Mesodermal cell (in vitro differentiated cells): ENCODE measurements at regions not wholly inside any gene's neighbourhood (a gene's known extent, or its start where the extent isn't known, plus 50 kb on each side); places are given as distances from the start of the nearest gene placed in this dataset.

Source experiments
- H3K27ac ChIP-seq: 2 replicates; pipeline ENCODE4 v1.7.0; 2013; ENCODE audit warnings: mild to moderate bottlenecking, low read depth, low read length, moderate library complexity; ENCODE audit not compliant: severe bottlenecking
- H3K36me3 ChIP-seq: 2 replicates; pipeline ENCODE4 v1.7.1; 2013; ENCODE audit warnings: mild to moderate bottlenecking, low read length, moderate library complexity; ENCODE audit not compliant: control insufficient read depth, insufficient read depth
- H3K4me1 ChIP-seq: one replicate; pipeline ENCODE4 v1.7.1; 2013; ENCODE audit warnings: mild to moderate bottlenecking, low read length; ENCODE audit not compliant: insufficient read depth, control insufficient read depth, poor library complexity, severe bottlenecking
- H3K4me3 ChIP-seq: 2 replicates; pipeline ENCODE4 v1.7.0; 2013; ENCODE audit warnings: low read length, control low read depth, mild to moderate bottlenecking; ENCODE audit not compliant: insufficient read depth, poor library complexity, severe bottlenecking; ENCODE audit errors: extremely low read depth
- H3K9me3 ChIP-seq: 2 replicates; pipeline ENCODE4 v1.7.1; 2013; ENCODE audit warnings: mild to moderate bottlenecking, low read length, moderate library complexity; ENCODE audit not compliant: control insufficient read depth
- WGBS, 2 experiments: methylation state at CpG; one replicate each; pipeline ENCODE4 v1.1.5; 2013; ENCODE audit warnings: missing lambda C conversion rate in 2 of 2; ENCODE audit not compliant: insufficient coverage in 2 of 2; 5-methylcytosine and 5-hydroxymethylcytosine counted together

DNA sequence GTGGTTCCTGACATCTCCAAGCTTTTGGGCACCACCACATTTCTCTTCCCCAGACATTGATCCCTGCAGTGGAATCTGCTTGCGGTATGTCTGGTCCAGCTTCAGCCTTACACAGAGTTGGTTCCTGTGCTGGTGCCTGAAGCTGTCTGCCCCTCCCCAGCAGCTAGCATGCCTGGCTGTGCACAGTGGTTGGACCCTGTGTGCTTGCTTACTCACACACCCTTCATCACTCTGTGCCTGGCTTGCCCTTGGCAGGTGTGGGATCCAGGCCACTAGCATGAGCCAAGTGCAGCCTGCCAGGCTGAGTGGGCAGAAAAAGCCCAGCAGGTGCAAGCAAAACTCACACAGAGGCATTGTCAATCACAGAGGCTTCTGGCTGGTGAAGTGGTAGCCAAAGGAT lies 473.8 kb downstream of the ACTRT1 start:
- no peak overlapping the region for H3K4me3 ChIP-seq
- no peaks in the 10 kb centered on the region for H3K9me3 ChIP-seq
- H3K36me3 ChIP-seq = no peaks in the 10 kb centered on the region
- 100% methylated on average over 1 of the region's 1 CpG; no CpG with 5 or more reads in 1 of the 2 experiments for WGBS, 2 experiments
- H3K4me1 ChIP-seq = no peaks in the 10 kb centered on the region
- no peak overlapping the region for H3K27ac ChIP-seq

DNA sequence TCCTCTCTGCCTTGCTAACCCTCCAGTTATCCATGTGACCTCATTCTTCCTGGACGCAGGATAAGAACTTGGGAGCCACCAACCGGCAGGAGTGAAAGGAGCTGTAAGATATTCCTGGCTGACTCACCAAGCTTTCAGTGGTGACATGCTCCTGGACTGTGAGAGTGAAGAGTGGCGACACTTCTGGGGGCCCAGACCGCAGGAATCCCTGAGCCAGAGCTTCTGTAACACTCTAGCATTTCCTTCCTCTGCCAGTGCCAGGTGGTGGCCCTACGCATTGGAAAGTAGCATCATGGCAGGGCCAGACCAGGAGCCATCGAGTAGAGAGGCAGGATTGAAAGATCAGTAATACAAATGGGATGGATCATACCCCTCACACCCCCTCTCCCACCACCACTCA lies 474.3 kb downstream of the ACTRT1 start:
- no peak overlapping the region for H3K27ac ChIP-seq
- no peaks in the 10 kb centered on the region for H3K36me3 ChIP-seq
- no peaks in the 10 kb centered on the region for H3K4me1 ChIP-seq
- no peaks in the 10 kb centered on the region for H3K9me3 ChIP-seq
- H3K4me3 ChIP-seq = no peak overlapping the region
- WGBS, 2 experiments = 85% methylated on average over 3 of the region's 6 CpGs; no CpG with 5 or more reads in 1 of the 2 experiments

DNA sequence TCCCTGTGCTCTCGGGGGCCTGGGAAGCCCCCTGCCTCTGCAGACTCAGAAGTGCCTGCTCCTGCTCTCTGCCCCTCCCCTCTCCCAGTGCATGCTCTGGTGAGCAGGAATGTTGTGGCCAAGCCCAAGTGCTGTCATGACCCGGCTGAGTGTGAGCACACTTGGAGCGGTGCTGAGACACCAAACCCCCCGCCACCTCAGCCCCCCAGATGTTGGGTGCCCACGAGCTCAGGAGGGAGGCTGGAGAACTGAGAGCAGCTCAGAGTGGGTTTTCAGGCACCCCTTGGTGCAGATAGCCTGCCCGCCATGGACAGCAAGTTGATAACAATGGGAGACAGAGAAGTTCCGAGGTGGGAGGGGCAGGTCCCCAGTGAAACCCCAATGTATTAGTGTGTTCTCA lies 477.4 kb downstream of the ACTRT1 start:
- Histone ChIP-seq H3K27ac (no peak overlapping the region), H3K4me1 (no peaks in the 10 kb centered on the region), H3K9me3 (no peaks in the 10 kb centered on the region), H3K4me3 (no peak overlapping the region), H3K36me3 (no peaks in the 10 kb centered on the region)
- WGBS, 2 experiments = 0 to 50% methylated on average over 1 to 2 of the region's 7 CpGs

DNA sequence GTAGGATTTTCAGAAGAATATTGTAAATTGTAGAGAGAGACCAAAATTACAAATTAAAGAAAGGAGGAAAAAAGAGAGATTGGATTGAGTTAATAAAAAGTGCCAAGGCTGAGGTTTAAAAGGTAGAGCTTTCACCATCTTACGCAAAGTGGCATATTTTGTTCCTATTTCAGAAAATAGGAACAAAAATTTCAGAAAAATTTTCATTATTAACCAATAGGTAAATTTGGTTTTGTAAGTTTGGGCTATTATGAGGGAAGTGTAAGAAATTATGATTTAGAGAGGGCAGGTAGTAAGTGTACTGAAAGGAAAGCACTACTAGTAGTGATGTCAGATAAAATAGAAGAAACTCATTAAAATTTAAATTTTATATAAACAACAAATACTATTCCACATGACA lies 479.7 kb downstream of the ACTRT1 start:
- H3K4me3 ChIP-seq = no peak overlapping the region
- no peaks in the 10 kb centered on the region for H3K9me3 ChIP-seq
- WGBS, 2 experiments = no CpG with 5 or more reads among the region's 1 CpG
- no peaks in the 10 kb centered on the region for H3K4me1 ChIP-seq
- H3K36me3 ChIP-seq = no peaks in the 10 kb centered on the region
- no peak overlapping the region for H3K27ac ChIP-seq

DNA sequence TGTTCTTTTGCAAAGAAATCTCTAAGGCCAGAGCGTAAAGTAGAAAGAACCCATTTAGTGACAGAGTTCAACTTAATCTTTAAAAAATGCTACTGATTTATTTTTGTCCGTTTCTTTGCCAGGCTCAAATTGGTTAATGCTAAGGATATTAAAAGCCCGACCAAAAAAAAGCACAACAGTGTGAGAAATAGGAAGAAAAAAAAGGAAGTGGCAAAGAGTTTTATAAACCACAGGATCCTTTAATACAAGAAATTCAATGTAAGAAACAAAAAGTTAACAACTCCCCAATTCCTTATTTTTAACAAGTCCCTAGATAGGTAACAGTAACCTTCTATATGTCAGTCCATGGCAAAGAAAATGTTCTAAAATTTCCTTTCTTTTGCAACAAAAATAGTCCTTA lies 480.4 kb downstream of the ACTRT1 start:
- WGBS, 2 experiments = no CpG with 5 or more reads among the region's 3 CpGs
- Histone ChIP-seq H3K27ac (no peak overlapping the region), H3K9me3 (no peaks in the 10 kb centered on the region), H3K36me3 (no peaks in the 10 kb centered on the region), H3K4me1 (no peaks in the 10 kb centered on the region), H3K4me3 (no peak overlapping the region)

DNA sequence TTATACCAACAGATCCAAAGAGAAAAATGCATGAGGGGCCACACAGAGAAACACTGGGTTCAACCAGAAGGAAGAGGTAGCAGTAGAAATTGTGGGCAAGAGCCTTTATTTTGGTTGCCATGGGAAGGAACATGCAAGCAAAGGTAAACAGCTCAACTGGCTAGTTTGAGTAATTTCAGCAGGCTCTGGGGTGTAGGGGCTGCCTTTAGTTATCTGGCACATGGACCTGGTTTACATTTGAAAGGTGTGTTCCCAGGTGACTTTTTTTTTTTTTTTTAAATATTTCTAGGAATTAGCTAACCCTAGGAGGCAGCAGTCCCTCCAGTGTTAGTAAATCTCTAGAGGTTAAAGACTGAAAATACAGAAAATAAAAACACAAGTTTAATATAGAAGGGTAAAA lies 481.9 kb downstream of the ACTRT1 start:
- no peaks in the 10 kb centered on the region for H3K9me3 ChIP-seq
- H3K4me1 ChIP-seq = no peaks in the 10 kb centered on the region
- H3K27ac ChIP-seq = no peak overlapping the region
- H3K4me3 ChIP-seq = no peak overlapping the region
- H3K36me3 ChIP-seq = no peaks in the 10 kb centered on the region

DNA sequence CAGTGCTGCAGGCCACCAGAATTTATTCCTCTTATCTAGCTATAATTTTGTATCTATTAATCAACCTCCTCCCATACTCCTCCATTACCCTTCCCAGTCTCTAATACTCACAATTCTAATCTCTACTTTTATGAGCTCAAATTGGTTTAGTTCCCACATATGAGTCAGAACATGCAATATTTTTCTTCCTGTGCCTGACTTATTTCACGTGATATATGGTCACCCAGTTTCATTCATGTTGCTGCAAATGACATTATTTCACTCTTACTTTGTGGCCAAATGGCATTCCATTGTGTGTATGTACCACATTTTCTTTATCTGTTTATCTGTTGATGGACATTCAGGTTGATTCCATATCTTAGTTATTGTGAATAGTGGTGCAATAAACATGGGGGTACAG lies 483.5 kb downstream of the ACTRT1 start:
- no peaks in the 10 kb centered on the region for H3K4me1 ChIP-seq
- no peaks in the 10 kb centered on the region for H3K9me3 ChIP-seq
- WGBS, 2 experiments = no CpG with 5 or more reads among the region's 1 CpG
- H3K36me3 ChIP-seq = no peaks in the 10 kb centered on the region
- H3K4me3 ChIP-seq = no peak overlapping the region
- no peak overlapping the region for H3K27ac ChIP-seq

DNA sequence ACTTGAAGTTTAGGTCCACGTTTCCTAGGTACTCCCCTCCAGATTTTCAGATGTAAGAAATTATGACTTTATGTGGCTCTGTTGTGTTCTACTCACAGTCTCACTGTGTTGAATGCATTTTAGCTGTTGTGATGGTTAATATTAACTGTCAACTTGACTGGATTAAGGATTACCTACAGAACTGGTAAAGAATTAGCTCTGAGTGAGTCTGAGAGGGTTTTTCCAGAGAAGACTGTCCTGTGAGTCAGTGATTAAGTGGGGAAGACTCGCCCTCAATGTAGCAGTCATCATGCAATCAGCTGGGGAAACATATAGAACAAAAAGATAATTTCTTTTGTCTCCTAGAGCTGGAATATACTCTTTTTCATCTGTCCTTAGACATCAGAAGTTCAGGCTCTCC lies 493.4 kb downstream of the ACTRT1 start:
- Histone ChIP-seq H3K36me3 (no peaks in the 10 kb centered on the region), H3K9me3 (no peaks in the 10 kb centered on the region), H3K4me3 (no peak overlapping the region), H3K4me1 (no peaks in the 10 kb centered on the region), H3K27ac (no peak overlapping the region)
- no CpG with 5 or more reads among the region's 2 CpGs for WGBS, 2 experiments

DNA sequence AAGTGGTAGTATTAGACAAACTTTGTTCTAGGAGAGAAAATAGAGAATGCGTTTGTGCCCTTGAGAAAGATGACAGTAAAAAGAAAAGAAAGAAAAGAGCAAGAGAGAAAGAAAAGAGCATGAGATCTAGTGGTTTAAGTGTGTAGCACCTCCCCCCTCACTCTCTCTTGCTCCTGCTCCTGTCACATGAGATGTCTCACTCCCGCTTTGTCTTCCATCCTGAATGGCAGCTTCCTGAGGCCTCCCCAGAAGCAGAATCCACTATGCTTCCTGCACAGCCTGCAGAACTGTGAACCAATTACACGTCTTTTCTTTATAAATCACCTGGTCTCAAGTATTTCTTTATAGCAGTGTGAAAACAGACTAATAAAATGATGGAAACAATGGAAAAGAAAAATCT lies 499.6 kb downstream of the ACTRT1 start:
- no peaks in the 10 kb centered on the region for H3K9me3 ChIP-seq
- H3K27ac ChIP-seq = no peak overlapping the region
- WGBS, 2 experiments = 80 to 100% methylated on average over 1 of the region's 3 CpGs
- H3K4me1 ChIP-seq = no peaks in the 10 kb centered on the region
- H3K4me3 ChIP-seq = no peak overlapping the region
- no peaks in the 10 kb centered on the region for H3K36me3 ChIP-seq

DNA sequence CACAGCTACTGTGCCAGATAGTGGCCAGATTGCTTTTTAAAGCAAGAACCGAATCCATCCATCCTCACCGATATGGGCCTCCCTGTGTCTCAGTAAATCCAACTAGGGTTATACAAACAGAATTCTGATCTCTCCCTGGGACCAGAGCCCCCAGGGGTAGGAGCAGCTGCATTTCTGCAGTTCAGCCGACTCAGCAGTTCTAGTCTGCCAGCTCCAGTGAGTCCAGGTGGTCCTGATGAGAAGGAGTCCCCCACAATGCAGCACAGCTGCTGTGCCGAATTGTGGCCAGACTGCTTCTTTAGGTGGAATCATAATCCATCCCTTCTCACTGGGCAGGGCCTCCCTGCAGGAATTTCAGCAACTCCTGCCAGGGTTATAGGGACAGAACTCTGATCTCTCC lies 532.9 kb downstream of the ACTRT1 start:
- no peaks in the 10 kb centered on the region for H3K4me1 ChIP-seq
- H3K27ac ChIP-seq = no peak overlapping the region
- no peaks in the 10 kb centered on the region for H3K36me3 ChIP-seq
- WGBS, 2 experiments = 100% methylated on average over 1 of the region's 4 CpGs; no CpG with 5 or more reads in 1 of the 2 experiments
- H3K4me3 ChIP-seq = no peak overlapping the region
- H3K9me3 ChIP-seq = no peaks in the 10 kb centered on the region

DNA sequence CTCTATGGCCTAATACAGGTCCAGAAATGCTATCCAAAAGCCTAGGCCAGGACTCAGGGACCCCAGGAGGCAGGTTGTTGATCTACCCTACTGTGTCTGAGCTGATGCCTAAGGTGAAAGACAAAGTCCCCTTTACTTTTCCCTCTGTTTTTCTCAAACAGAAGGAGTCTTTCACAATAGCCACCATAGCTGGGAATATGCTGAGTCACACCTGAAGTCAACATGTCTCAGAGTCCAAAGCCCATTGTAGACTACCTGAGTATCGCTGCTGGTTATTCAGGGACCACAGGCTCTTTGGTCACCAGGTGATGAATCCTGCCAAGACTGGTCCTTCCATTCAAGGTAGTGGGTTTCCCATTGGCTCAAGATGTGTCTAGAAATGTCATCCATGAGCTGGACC lies 562.2 kb downstream of the ACTRT1 start:
- H3K9me3 ChIP-seq = no peaks in the 10 kb centered on the region
- H3K4me3 ChIP-seq = no peak overlapping the region
- H3K4me1 ChIP-seq = no peaks in the 10 kb centered on the region
- no peaks in the 10 kb centered on the region for H3K36me3 ChIP-seq
- WGBS, 2 experiments = no CpG with 5 or more reads among the region's 1 CpG
- H3K27ac ChIP-seq = no peak overlapping the region

DNA sequence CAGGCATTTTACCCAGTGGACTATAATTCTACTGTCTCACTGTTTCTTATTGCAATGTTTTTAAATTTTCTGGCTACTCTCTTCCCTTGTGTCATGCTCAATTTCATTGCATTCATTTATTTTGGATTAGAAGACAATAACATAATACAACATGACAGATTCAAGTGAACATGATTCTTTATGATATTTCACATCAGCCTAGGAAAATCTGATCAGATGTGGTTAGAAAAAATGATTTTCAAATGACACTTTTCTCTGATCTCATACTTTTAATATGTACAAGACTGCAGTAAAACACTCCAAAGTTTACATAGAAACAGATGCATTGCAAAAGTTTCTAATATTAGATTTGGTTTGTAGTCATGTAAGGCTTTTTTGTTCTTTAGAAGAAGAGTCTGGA lies 586.0 kb downstream of the ACTRT1 start:
- Histone ChIP-seq H3K9me3 (no peaks in the 10 kb centered on the region), H3K4me3 (no peak overlapping the region), H3K4me1 (no peaks in the 10 kb centered on the region), H3K36me3 (no peaks in the 10 kb centered on the region), H3K27ac (no peak overlapping the region)
